GM19025 (cell line): ENCODE measurements at regions not wholly inside any gene's neighbourhood (a gene's known extent, or its start where the extent isn't known, plus 50 kb on each side); places are given as distances from the start of the nearest gene placed in this dataset.
"Not testable (repeated sequence)": the region's sequence is repeated elsewhere in the genome, so short reads cannot be mapped to it uniquely, and the experiment has no call there.

Source experiments
- ATAC-seq: cut with Tn5 transposase; IDR thresholded peaks from one replicate; pipeline ENCODE4 v1.9.1; 2021; ENCODE audit warnings: mild to moderate bottlenecking, low read depth, moderate library complexity; ENCODE audit not compliant: unreplicated experiment

GRCh38 chr2:13751955-13752354 lies 880.6 kb upstream of the LRATD1 start:
- no peak for ATAC-seq

GRCh38 chr2:13758412-13758811 lies 874.1 kb upstream of the LRATD1 start:
- no peak for ATAC-seq

GRCh38 chr2:13768274-13768673 lies 864.2 kb upstream of the LRATD1 start:
- no peak for ATAC-seq

GRCh38 chr2:13770279-13770678 lies 862.2 kb upstream of the LRATD1 start:
- ATAC-seq, result no peak

- no peak for ATAC-seq
Observed at GRCh38 chr2:13779996-13780395, 852.5 kb upstream of the LRATD1 start.

- no peak for ATAC-seq
Observed at GRCh38 chr2:13791019-13791547, 841.4 kb upstream of the LRATD1 start.

GRCh38 chr2:13806539-13806938 lies 826.0 kb upstream of the LRATD1 start:
- no peak for ATAC-seq

GRCh38 chr2:13813236-13813635 lies 819.3 kb upstream of the LRATD1 start:
- no peak for ATAC-seq

GRCh38 chr2:13818002-13818401 lies 814.5 kb upstream of the LRATD1 start:
- ATAC-seq, result no peak

- no peak for ATAC-seq
Observed at GRCh38 chr2:13819896-13820295, 812.6 kb upstream of the LRATD1 start.

GRCh38 chr2:13821255-13821880 lies 811.1 kb upstream of the LRATD1 start:
- ATAC-seq, result no peak

- no peak for ATAC-seq
Observed at GRCh38 chr2:13822365-13822764, 810.2 kb upstream of the LRATD1 start.

- ATAC-seq, result no peak
Observed at GRCh38 chr2:13826314-13826853, 806.1 kb upstream of the LRATD1 start.

- ATAC-seq, result no peak
Observed at GRCh38 chr2:13858626-13859025, 773.9 kb upstream of the LRATD1 start.

- ATAC-seq, result not testable (repeated sequence)
Observed at GRCh38 chr2:13868275-13868674, 764.2 kb upstream of the LRATD1 start.

GRCh38 chr2:13876491-13877037 lies 756.0 kb upstream of the LRATD1 start:
- ATAC-seq, result no peak

- no peak for ATAC-seq
Observed at GRCh38 chr2:13877571-13877970, 754.9 kb upstream of the LRATD1 start.

GRCh38 chr2:13884291-13884976 lies 748.1 kb upstream of the LRATD1 start:
- no peak for ATAC-seq

GRCh38 chr2:13901526-13901925 lies 731.0 kb upstream of the LRATD1 start:
- ATAC-seq, result no peak

GRCh38 chr2:13905831-13906230 lies 726.7 kb upstream of the LRATD1 start:
- ATAC-seq, result no peak

GRCh38 chr2:13916066-13916465 lies 716.5 kb upstream of the LRATD1 start:
- no peak for ATAC-seq

- no peak for ATAC-seq
Observed at GRCh38 chr2:13917958-13918357, 714.6 kb upstream of the LRATD1 start.
